ENCODE measurements at regions not wholly inside any gene's neighbourhood (a gene's known extent, or its start where the extent isn't known, plus 50 kb on each side); places are given as distances from the start of the nearest gene placed in this dataset.

- TF ChIP-seq CTCF (IDR thresholded peaks at IDR 0.05) (peak in 1 of 6 experiments; percentile 21), POLR2A (IDR thresholded peaks at IDR 0.05) (peak in 1 of 2 donors; percentile 7)
These were observed 77.0 kb downstream of the SMIM21 start for GRCh38 chr18:75350512-75350839.

Data from Peyer's patch (tissue), 4 donors.